ENCODE measurements at regions not wholly inside any gene's neighbourhood (a gene's known extent, or its start where the extent isn't known, plus 50 kb on each side); places are given as distances from the start of the nearest gene placed in this dataset.

- no peak for TF ChIP-seq POLR2AphosphoS5 (IDR thresholded peaks at IDR 0.05; ENCODE audit: insufficient read depth, low read depth, low read length)
- no peak for TF ChIP-seq CTCF (IDR thresholded peaks at IDR 0.05; ENCODE audit: extremely low read depth in 1 of 2, insufficient read depth in 1 of 2, low read depth in 1 of 2, low read length in 2 of 2)
Measured at GRCh38 chr2:155030296-155030695, 331.8 kb downstream of the KCNJ3 start.
